Activated CD4-positive, alpha-beta T cell treated with anti-CD3 and anti-CD28 coated beads for 1 hour (primary cell): ENCODE measurements at regions not wholly inside any gene's neighbourhood (a gene's known extent, or its start where the extent isn't known, plus 50 kb on each side); places are given as distances from the start of the nearest gene placed in this dataset.
A peak's percentile ranks its signal among the peaks of the same experiment; 100 is the strongest.
"Not testable (repeated sequence)": the region's sequence is repeated elsewhere in the genome, so short reads cannot be mapped to it uniquely, and the experiment has no call there.

Experiments used
- DNase-seq: peaks from one replicate; pipeline ENCODE4 v3.0.0-alpha.2; 2020

DNA sequence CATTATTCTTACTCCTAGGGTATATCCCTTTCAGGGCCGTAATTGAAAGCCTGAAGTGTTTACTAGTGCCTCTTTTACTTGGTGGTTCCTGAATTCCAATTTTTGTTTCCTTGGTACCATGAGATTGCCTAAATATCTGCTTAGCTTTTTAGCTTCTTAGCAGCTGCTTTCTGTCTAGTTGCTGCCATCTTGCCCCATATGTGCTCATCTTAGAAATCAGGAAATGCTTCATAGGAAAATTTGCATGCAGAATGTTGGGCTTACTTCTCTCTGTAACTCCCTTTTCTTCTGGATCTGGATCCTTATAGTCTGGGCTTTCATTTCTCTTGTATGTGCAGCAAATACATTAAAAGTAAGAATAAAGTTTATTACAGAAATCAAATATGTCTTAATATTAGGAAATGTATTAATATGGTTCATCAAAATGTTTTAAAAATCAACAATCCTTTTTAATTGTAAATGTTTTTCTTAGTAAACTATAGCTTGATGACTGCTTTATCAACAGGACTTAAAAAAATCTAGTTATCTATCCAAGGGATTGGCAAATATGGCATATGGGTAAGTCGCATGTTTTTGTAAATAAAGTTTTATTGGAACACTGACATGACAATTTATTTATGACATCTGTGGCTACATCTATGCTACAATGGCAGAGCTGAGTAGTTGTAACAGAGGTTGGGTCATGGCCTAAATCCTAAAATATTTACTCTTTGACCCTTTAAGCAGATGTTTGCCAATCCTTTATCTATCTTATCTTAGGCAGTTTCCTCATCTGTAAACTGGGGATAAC lies 73.5 kb upstream of the CDK6 start:
- no peak for DNase-seq

DNA sequence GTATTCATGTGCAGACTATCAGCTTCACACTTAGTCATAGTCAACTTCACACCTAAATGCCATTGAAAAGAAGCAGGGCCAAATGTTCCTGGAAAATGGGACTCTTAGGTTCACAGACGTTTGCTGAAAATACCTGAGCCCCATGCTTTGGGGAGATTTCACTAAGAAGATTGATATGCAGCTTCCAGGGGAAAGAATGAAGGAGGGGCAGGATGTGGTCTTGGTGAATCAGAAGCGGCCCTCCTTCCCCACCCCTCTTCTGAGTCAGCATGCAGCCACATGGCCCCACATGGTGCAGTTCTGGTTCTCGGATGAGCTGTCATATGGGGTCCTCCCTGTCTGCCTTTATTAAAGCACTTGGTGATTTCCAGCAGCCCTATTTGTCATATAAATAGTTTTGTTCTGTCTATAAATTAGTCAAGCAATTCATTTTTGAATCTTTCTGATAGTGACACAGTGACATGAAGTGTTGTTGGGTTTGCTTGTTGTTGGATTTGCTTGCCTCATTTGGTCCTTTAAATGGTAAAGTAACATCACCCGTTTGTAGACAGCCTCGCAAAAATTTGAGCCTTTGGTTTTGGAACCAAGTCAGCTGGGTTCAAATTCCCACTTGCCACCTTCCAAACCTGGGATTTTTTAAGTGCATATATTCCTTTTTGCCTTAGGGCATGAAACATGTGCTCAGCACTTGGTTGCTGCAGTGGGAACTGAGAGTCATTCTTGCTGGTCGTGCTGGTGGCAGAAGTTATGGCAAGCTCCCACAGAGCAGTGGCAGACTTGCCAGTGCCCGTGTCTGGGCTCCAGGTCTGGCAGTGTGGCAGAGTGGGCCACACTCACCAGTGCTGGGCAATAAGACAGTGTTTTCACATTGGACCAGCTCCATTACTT lies 68.1 kb upstream of the CDK6 start:
- DNase-seq: peak; percentile 64

DNA sequence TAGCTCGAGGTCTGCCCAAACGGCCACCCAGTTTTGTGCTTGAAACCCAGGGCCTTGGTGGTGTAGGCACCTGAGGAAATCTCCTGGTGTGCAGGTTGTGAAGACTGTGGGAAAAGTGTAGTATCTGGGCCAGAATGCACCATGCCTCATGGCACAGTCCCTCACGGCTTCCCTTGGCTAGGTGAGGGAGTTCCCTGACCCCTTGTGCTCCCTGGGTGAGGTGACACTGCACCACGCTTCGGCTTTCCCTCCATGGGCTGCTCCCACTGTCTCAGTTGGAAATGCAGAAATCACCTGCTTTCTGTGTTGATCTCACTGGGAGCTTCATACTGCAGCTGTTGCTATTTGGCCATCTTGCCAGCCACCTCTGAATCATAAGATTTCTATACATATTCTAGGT lies 62.4 kb upstream of the CDK6 start:
- DNase-seq: no peak

DNA sequence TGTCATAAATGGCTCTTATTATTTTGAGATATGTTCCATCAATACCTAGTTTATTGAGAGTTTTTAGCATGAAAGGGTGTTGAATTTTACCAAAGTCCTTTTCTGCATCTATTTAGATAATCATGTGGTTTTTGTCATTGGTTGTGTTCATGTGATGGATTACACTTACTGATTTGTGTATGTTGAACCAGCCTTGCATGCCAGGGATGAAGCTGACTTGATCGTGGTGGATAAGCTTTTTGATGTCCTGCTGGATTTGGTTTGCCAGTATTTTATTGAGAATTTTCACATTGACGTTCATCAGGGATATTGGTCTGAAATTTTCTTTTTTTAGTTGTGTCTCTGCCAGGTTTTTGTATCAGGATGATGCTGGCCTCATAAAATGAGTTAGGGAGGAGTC lies 58.5 kb upstream of the CDK6 start:
- DNase-seq: not testable (repeated sequence)

DNA sequence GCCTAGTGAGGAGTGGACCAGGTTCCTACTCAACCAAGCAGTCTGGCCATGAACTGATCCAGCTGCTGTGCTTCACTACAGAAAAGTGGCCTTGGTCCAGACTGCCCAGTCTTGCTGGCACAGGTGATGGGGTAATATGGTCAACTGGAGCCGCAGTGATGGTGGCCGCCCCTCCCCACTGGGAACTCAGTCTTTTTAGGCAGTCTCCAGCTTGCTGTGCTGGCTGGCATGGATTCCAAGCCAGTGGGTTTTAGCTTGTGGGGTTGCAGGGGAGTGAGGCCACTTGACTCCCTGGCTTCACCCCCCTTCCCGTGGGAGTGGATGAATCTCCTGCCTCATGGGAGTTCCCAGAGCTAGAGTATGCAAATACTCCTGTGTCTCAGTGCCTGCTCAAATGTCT lies 52.7 kb upstream of the CDK6 start:
- DNase-seq: no peak
